Panc1 (cell line): ENCODE measurements at regions not wholly inside any gene's neighbourhood (a gene's known extent, or its start where the extent isn't known, plus 50 kb on each side); places are given as distances from the start of the nearest gene placed in this dataset.

Experiments
- POLR2AphosphoS5 ChIP-seq: IDR thresholded peaks from 2 replicates; pipeline ENCODE4 v1.6.1; 2012; ENCODE audit warnings: mild to moderate bottlenecking, low read depth, low read length, moderate library complexity
- SIN3A ChIP-seq: IDR thresholded peaks from 2 replicates; pipeline ENCODE4 v1.6.1; 2012; ENCODE audit warnings: low read depth, mild to moderate bottlenecking, low read length, moderate library complexity, borderline replicate concordance; ENCODE audit not compliant: insufficient read depth
- TCF7L2 ChIP-seq: IDR thresholded peaks from 2 replicates; pipeline ENCODE4 v1.6.1; 2011; ENCODE audit warnings: mild to moderate bottlenecking, low read depth, low read length, inconsistent platforms
- TF ChIP-seq, protein P1 (sequence below): fragments of 450-650 bp; IDR thresholded peaks from 2 replicates; pipeline ENCODE4 v1.5.1; 2017; ENCODE audit warnings: mild to moderate bottlenecking
- TF ChIP-seq, protein P2 (sequence below), 2 experiments: IDR thresholded peaks; 2 replicates each; pipeline ENCODE4 v1.6.1; 2011 to 2012; ENCODE audit warnings: low read depth in 2 of 2, control low read depth in 1 of 2, low read length in 1 of 2, mild to moderate bottlenecking in 1 of 2, moderate library complexity in 1 of 2; ENCODE audit not compliant: insufficient read depth in 1 of 2

DNA sequence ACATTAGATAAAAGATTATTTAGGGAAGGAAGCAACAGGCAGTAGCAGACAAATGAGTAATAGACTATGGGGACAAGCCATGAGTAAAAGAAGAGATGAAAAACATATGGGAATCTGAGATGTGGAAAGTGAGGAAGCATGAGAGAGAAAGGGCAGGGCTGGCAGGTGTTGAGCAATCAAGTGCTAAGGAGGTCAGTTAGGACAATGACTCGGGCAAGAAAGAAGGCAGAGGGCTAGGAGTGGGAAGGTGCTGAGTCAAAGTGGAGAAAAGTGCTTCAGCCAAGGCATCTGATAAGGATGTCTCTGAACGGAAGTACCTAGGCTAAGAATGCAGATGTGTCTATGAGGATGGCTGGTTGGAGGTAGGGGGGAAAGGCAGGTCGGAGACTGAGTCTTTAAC, 291.9 kb upstream of the HTR2A start:
- TF ChIP-seq SIN3A (no peak), POLR2AphosphoS5 (no peak), TCF7L2 (no peak)
- TF ChIP-seq, protein P1, sequence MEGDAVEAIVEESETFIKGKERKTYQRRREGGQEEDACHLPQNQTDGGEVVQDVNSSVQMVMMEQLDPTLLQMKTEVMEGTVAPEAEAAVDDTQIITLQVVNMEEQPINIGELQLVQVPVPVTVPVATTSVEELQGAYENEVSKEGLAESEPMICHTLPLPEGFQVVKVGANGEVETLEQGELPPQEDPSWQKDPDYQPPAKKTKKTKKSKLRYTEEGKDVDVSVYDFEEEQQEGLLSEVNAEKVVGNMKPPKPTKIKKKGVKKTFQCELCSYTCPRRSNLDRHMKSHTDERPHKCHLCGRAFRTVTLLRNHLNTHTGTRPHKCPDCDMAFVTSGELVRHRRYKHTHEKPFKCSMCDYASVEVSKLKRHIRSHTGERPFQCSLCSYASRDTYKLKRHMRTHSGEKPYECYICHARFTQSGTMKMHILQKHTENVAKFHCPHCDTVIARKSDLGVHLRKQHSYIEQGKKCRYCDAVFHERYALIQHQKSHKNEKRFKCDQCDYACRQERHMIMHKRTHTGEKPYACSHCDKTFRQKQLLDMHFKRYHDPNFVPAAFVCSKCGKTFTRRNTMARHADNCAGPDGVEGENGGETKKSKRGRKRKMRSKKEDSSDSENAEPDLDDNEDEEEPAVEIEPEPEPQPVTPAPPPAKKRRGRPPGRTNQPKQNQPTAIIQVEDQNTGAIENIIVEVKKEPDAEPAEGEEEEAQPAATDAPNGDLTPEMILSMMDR, result no peak
- TF ChIP-seq, protein P2, sequence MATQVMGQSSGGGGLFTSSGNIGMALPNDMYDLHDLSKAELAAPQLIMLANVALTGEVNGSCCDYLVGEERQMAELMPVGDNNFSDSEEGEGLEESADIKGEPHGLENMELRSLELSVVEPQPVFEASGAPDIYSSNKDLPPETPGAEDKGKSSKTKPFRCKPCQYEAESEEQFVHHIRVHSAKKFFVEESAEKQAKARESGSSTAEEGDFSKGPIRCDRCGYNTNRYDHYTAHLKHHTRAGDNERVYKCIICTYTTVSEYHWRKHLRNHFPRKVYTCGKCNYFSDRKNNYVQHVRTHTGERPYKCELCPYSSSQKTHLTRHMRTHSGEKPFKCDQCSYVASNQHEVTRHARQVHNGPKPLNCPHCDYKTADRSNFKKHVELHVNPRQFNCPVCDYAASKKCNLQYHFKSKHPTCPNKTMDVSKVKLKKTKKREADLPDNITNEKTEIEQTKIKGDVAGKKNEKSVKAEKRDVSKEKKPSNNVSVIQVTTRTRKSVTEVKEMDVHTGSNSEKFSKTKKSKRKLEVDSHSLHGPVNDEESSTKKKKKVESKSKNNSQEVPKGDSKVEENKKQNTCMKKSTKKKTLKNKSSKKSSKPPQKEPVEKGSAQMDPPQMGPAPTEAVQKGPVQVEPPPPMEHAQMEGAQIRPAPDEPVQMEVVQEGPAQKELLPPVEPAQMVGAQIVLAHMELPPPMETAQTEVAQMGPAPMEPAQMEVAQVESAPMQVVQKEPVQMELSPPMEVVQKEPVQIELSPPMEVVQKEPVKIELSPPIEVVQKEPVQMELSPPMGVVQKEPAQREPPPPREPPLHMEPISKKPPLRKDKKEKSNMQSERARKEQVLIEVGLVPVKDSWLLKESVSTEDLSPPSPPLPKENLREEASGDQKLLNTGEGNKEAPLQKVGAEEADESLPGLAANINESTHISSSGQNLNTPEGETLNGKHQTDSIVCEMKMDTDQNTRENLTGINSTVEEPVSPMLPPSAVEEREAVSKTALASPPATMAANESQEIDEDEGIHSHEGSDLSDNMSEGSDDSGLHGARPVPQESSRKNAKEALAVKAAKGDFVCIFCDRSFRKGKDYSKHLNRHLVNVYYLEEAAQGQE (IDR thresholded peaks at IDR 0.05; ENCODE audit: insufficient read depth in 1 of 2, low read depth in 2 of 2, low read length in 1 of 2), result no peak
